ENCODE measurements at regions not wholly inside any gene's neighbourhood (a gene's known extent, or its start where the extent isn't known, plus 50 kb on each side); places are given as distances from the start of the nearest gene placed in this dataset.

- H3K9me1 ChIP-seq (ENCODE audit: control insufficient read depth, extremely low read depth, insufficient read depth, low read length): no peaks in the 10 kb centered on the region
- no peak overlapping the region for H3K27ac ChIP-seq (ENCODE audit: control insufficient read depth, insufficient read depth, low read length)
- no peaks in the 10 kb centered on the region for H3K27me3 ChIP-seq (ENCODE audit: control insufficient read depth, extremely low read depth, insufficient read depth, low read length)
- DNase-seq (ENCODE audit: low read depth, low spot score) (no peak), FAIRE-seq (no peak)
- no peaks in the 10 kb centered on the region for H3K79me2 ChIP-seq (ENCODE audit: control insufficient read depth, insufficient read depth, low read length)
- no peaks in the 10 kb centered on the region for H3K4me1 ChIP-seq (ENCODE audit: control insufficient read depth, extremely low read depth, insufficient read depth, low read length)
- no peak overlapping the region for H3K4me2 ChIP-seq (ENCODE audit: control insufficient read depth, extremely low read depth, insufficient read depth, low read depth, low read length)
- H3K9me3 ChIP-seq (ENCODE audit: control insufficient read depth, low read depth, low read length): no peaks in the 10 kb centered on the region
- H2AFZ ChIP-seq (ENCODE audit: control insufficient read depth, low read length): no peak overlapping the region
- H3K4me3 ChIP-seq (ENCODE audit: control insufficient read depth in 2 of 3, extremely low read depth in 1 of 3, insufficient read depth in 2 of 3, low read depth in 1 of 3, low read length in 3 of 3): no peak overlapping the region
- TF ChIP-seq EZH2 (IDR thresholded peaks at IDR 0.05; ENCODE audit: low read length): no peak
- no peak for TF ChIP-seq CTCF (optimal IDR thresholded peaks at IDR 0.05 in 1 of 3, IDR thresholded peaks at IDR 0.05 in 1 of 3, conservative IDR thresholded peaks at IDR 0.05 in 1 of 3; ENCODE audit: extremely low read depth in 1 of 3, insufficient read depth in 2 of 3, low read length in 3 of 3)
- dilution Hi-C loops (cut with MboI; ENCODE audit: extremely low pct_ligation_motif_present, low sequenced_read_pairs): no loop called here
- H3K36me3 ChIP-seq (ENCODE audit: control insufficient read depth in 2 of 2, extremely low read depth in 1 of 2, insufficient read depth in 2 of 2, low read length in 2 of 2): no peaks in the 10 kb centered on the region
- H3K9ac ChIP-seq (ENCODE audit: control insufficient read depth, extremely low read depth, insufficient read depth, low read length): no peak overlapping the region
- H4K20me1 ChIP-seq (ENCODE audit: control insufficient read depth, extremely low read depth, insufficient read depth, low read length): no peaks in the 10 kb centered on the region
These were observed 244.2 kb upstream of the DAB2 start for GRCh38 chr5:39668980-39669379.

GRCh38 chr5:39665328-39665727 is 240.5 kb upstream of the DAB2 start:
- dilution Hi-C loops (cut with MboI; ENCODE audit: extremely low pct_ligation_motif_present, low sequenced_read_pairs): no loop called here

More at GRCh38 chr5:39665328-39665727, 240.5 kb upstream of the DAB2 start:
- peaks cover 5% of the 10 kb centered on the region for H3K4me1 ChIP-seq (ENCODE audit: control insufficient read depth, extremely low read depth, insufficient read depth, low read length)
- no peaks in the 10 kb centered on the region for H3K36me3 ChIP-seq (ENCODE audit: control insufficient read depth in 2 of 2, extremely low read depth in 1 of 2, insufficient read depth in 2 of 2, low read length in 2 of 2)
- DNase-seq (ENCODE audit: low read depth, low spot score) (no peak), FAIRE-seq (no peak)
- H3K79me2 ChIP-seq (ENCODE audit: control insufficient read depth, insufficient read depth, low read length): no peaks in the 10 kb centered on the region
- no peak overlapping the region for H3K9ac ChIP-seq (ENCODE audit: control insufficient read depth, extremely low read depth, insufficient read depth, low read length)
- H3K27ac ChIP-seq (ENCODE audit: control insufficient read depth, insufficient read depth, low read length): no peak overlapping the region
- H2AFZ ChIP-seq (ENCODE audit: control insufficient read depth, low read length): no peak overlapping the region
- H3K4me3 ChIP-seq (ENCODE audit: control insufficient read depth in 2 of 3, extremely low read depth in 1 of 3, insufficient read depth in 2 of 3, low read depth in 1 of 3, low read length in 3 of 3): no peak overlapping the region
- H4K20me1 ChIP-seq (ENCODE audit: control insufficient read depth, extremely low read depth, insufficient read depth, low read length): no peaks in the 10 kb centered on the region
- no peaks in the 10 kb centered on the region for H3K9me3 ChIP-seq (ENCODE audit: control insufficient read depth, low read depth, low read length)
- TF ChIP-seq CTCF (optimal IDR thresholded peaks at IDR 0.05 in 1 of 3, IDR thresholded peaks at IDR 0.05 in 1 of 3, conservative IDR thresholded peaks at IDR 0.05 in 1 of 3; ENCODE audit: extremely low read depth in 1 of 3, insufficient read depth in 2 of 3, low read length in 3 of 3) (no peak), EZH2 (IDR thresholded peaks at IDR 0.05; ENCODE audit: low read length) (no peak)
- H3K27me3 ChIP-seq (ENCODE audit: control insufficient read depth, extremely low read depth, insufficient read depth, low read length): no peaks in the 10 kb centered on the region
- no peaks in the 10 kb centered on the region for H3K9me1 ChIP-seq (ENCODE audit: control insufficient read depth, extremely low read depth, insufficient read depth, low read length)
- no peak overlapping the region for H3K4me2 ChIP-seq (ENCODE audit: control insufficient read depth, extremely low read depth, insufficient read depth, low read depth, low read length)
